WTC11 (cell line): ENCODE measurements at regions not wholly inside any gene's neighbourhood (a gene's known extent, or its start where the extent isn't known, plus 50 kb on each side); places are given as distances from the start of the nearest gene placed in this dataset.

ENCODE experiments used
- CBFB ChIP-seq: sonication (generic); formaldehyde crosslinking; IDR thresholded peaks from 2 replicates; pipeline ENCODE4 v1.8.1; 2022; ENCODE audit warnings: mild to moderate bottlenecking, low read depth, missing genetic modification reagents
- CREB1 ChIP-seq: sonication (generic); formaldehyde crosslinking; IDR thresholded peaks from 2 replicates; pipeline ENCODE4 v1.8.0; 2023; ENCODE audit warnings: mild to moderate bottlenecking, missing genetic modification reagents
- ESRRA ChIP-seq: sonication (generic); formaldehyde crosslinking; IDR thresholded peaks from 2 replicates; pipeline ENCODE4 v1.8.1; 2022; ENCODE audit warnings: mild to moderate bottlenecking, missing genetic modification reagents, borderline replicate concordance
- FOXK1 ChIP-seq: sonication (generic); formaldehyde crosslinking; IDR thresholded peaks from 2 replicates; pipeline ENCODE4 v1.8.0; 2022; ENCODE audit warnings: mild to moderate bottlenecking, moderate library complexity, missing genetic modification reagents
- HMGA2 ChIP-seq: fragments of 250-450 bp; sonication (Bioruptor Pico); IDR thresholded peaks from 2 replicates; pipeline ENCODE4 v1.4.0; 2021; ENCODE audit warnings: mild to moderate bottlenecking, moderate library complexity
- JAZF1 ChIP-seq: fragments of 250-450 bp; sonication (Bioruptor Pico); IDR thresholded peaks from 2 replicates; pipeline ENCODE4 v1.9.0; 2021; ENCODE audit warnings: moderate library complexity, mild to moderate bottlenecking, inconsistent platforms
- TCF7 ChIP-seq: sonication (generic); formaldehyde crosslinking; IDR thresholded peaks from 2 replicates; pipeline ENCODE4 v1.8.0; 2022; ENCODE audit warnings: mild to moderate bottlenecking, low read depth, missing genetic modification reagents, moderate library complexity
- ZNF317 ChIP-seq: sonication (generic); formaldehyde crosslinking; IDR thresholded peaks from 2 replicates; pipeline ENCODE4 v1.8.1; 2023; ENCODE audit warnings: low read depth, mild to moderate bottlenecking, moderate library complexity, missing genetic modification reagents, borderline replicate concordance
- TF ChIP-seq, protein P1 (sequence below): sonication (generic); formaldehyde crosslinking; IDR thresholded peaks from 2 replicates; pipeline ENCODE4 v1.8.0; 2022; ENCODE audit warnings: mild to moderate bottlenecking, missing genetic modification reagents
- TF ChIP-seq, protein P2 (sequence below): fragments of 200-600 bp; IDR thresholded peaks from 2 replicates; pipeline ENCODE4 v1.8.0; 2022; ENCODE audit warnings: antibody characterized with exemption
- TF ChIP-seq, protein P3 (sequence below): sonication (generic); formaldehyde crosslinking; IDR thresholded peaks from 2 replicates; pipeline ENCODE4 v1.8.0; 2023; ENCODE audit warnings: missing genetic modification reagents, mild to moderate bottlenecking, borderline replicate concordance

DNA sequence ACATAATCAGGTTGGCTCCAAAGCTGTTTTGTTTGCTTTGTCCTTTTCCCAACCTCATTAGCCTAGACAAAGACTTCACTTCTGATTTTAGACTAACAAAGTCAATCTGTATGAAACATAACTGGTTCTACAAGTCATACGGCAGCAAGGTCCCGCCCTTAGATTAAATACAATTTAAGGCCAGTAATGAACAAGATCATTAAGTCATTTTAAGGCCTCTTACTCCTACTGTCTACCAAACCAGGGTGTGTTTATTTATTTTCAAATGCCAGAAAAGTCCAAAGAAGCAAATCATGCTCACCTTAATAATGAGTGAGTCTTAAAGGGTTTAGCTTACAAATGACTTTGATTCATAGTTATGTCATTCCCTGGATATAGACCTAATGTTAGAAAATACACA is 148.4 kb upstream of the ACVR2A start:
- no peak for TF ChIP-seq ZNF317 (CRISPR knock-in tag)
- TF ChIP-seq, protein P1, sequence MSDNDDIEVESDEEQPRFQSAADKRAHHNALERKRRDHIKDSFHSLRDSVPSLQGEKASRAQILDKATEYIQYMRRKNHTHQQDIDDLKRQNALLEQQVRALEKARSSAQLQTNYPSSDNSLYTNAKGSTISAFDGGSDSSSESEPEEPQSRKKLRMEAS (CRISPR knock-in tag): no peak
- TF ChIP-seq, protein P2, sequence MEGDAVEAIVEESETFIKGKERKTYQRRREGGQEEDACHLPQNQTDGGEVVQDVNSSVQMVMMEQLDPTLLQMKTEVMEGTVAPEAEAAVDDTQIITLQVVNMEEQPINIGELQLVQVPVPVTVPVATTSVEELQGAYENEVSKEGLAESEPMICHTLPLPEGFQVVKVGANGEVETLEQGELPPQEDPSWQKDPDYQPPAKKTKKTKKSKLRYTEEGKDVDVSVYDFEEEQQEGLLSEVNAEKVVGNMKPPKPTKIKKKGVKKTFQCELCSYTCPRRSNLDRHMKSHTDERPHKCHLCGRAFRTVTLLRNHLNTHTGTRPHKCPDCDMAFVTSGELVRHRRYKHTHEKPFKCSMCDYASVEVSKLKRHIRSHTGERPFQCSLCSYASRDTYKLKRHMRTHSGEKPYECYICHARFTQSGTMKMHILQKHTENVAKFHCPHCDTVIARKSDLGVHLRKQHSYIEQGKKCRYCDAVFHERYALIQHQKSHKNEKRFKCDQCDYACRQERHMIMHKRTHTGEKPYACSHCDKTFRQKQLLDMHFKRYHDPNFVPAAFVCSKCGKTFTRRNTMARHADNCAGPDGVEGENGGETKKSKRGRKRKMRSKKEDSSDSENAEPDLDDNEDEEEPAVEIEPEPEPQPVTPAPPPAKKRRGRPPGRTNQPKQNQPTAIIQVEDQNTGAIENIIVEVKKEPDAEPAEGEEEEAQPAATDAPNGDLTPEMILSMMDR: no peak
- TF ChIP-seq, protein P3, sequence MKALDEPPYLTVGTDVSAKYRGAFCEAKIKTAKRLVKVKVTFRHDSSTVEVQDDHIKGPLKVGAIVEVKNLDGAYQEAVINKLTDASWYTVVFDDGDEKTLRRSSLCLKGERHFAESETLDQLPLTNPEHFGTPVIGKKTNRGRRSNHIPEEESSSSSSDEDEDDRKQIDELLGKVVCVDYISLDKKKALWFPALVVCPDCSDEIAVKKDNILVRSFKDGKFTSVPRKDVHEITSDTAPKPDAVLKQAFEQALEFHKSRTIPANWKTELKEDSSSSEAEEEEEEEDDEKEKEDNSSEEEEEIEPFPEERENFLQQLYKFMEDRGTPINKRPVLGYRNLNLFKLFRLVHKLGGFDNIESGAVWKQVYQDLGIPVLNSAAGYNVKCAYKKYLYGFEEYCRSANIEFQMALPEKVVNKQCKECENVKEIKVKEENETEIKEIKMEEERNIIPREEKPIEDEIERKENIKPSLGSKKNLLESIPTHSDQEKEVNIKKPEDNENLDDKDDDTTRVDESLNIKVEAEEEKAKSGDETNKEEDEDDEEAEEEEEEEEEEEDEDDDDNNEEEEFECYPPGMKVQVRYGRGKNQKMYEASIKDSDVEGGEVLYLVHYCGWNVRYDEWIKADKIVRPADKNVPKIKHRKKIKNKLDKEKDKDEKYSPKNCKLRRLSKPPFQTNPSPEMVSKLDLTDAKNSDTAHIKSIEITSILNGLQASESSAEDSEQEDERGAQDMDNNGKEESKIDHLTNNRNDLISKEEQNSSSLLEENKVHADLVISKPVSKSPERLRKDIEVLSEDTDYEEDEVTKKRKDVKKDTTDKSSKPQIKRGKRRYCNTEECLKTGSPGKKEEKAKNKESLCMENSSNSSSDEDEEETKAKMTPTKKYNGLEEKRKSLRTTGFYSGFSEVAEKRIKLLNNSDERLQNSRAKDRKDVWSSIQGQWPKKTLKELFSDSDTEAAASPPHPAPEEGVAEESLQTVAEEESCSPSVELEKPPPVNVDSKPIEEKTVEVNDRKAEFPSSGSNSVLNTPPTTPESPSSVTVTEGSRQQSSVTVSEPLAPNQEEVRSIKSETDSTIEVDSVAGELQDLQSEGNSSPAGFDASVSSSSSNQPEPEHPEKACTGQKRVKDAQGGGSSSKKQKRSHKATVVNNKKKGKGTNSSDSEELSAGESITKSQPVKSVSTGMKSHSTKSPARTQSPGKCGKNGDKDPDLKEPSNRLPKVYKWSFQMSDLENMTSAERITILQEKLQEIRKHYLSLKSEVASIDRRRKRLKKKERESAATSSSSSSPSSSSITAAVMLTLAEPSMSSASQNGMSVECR (CRISPR knock-in tag): no peak
- TF ChIP-seq ESRRA (CRISPR knock-in tag): no peak
- TF ChIP-seq FOXK1 (CRISPR knock-in tag): no peak
- TF ChIP-seq CBFB (CRISPR knock-in tag): no peak
- no peak for TF ChIP-seq TCF7
- TF ChIP-seq HMGA2: no peak
- TF ChIP-seq JAZF1 (CRISPR knock-in tag): no peak
- no peak for TF ChIP-seq CREB1 (CRISPR knock-in tag)
